Activated T-cell treated with anti-CD3 and anti-CD28 coated beads for 48 hours (primary cell): ENCODE measurements at regions not wholly inside any gene's neighbourhood (a gene's known extent, or its start where the extent isn't known, plus 50 kb on each side); places are given as distances from the start of the nearest gene placed in this dataset.
"Not testable (repeated sequence)": the region's sequence is repeated elsewhere in the genome, so short reads cannot be mapped to it uniquely, and the experiment has no call there.

Source experiments
- DNase-seq: peaks from one replicate; pipeline ENCODE4 v3.0.0-alpha.2; 2020; ENCODE audit warnings: low read depth

GRCh38 chr16:51977506-51977905, 569.4 kb downstream of the TOX3 start:
- not testable (repeated sequence) for DNase-seq

GRCh38 chr16:51971184-51971583, 575.8 kb downstream of the TOX3 start:
- no peak for DNase-seq

GRCh38 chr16:51968749-51969148, 578.2 kb downstream of the TOX3 start:
- DNase-seq: no peak

- DNase-seq: no peak
Measured at GRCh38 chr16:51967646-51968045, 579.3 kb downstream of the TOX3 start.

DNA sequence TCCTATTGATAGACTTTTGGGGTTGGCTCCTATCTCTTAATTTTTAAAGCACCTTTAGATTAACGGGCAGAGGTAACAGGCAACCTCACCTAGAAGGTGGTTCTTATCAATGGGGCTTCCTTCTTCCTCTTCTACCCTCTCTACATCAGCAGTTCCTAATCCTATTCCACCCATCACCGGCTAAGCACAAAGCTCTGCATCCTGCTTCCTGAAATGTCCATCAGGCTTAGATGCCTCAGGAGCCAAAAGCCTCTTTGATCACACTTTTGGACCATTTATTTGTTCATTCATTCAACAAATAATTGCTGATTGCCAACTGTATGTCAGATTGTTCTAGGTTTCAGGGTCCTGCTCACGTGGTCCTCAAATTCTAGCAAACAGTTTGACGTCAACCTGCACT, 586.0 kb downstream of the TOX3 start:
- DNase-seq: no peak

DNA sequence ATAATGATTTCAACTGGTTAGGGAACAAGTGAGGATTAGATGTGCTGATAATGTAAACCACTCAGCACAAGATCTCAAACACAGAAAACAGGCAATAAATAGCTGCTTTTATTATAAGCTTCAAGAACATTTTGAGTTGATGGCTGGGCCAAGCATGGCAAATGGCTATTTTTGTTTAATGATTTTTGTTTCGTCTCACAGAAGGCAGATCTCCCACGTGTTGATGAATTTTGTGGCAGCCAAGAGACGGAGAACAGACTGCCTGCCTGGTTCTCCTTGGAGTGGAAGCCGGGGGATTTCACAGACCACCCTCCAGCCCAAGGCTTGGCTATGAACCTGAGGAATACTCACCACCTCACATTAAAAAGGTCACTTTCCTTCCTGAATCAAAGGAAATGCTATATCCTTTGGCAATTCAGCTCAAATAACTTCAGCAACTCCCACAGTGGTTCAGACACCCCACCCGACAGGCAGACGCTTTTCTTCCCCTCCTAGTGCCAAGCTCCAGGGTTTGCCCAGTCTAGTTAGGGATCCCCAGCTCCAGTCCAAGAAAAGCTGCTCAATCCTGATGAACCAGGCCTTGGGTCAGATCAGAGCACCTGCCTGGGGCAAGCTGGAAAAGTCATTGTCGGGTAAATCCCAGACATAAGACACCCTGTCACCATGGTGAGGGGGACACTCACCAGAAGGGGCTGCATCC, 593.5 kb downstream of the TOX3 start:
- no peak for DNase-seq

GRCh38 chr16:51952500-51952899, 594.4 kb downstream of the TOX3 start:
- DNase-seq: no peak

DNA sequence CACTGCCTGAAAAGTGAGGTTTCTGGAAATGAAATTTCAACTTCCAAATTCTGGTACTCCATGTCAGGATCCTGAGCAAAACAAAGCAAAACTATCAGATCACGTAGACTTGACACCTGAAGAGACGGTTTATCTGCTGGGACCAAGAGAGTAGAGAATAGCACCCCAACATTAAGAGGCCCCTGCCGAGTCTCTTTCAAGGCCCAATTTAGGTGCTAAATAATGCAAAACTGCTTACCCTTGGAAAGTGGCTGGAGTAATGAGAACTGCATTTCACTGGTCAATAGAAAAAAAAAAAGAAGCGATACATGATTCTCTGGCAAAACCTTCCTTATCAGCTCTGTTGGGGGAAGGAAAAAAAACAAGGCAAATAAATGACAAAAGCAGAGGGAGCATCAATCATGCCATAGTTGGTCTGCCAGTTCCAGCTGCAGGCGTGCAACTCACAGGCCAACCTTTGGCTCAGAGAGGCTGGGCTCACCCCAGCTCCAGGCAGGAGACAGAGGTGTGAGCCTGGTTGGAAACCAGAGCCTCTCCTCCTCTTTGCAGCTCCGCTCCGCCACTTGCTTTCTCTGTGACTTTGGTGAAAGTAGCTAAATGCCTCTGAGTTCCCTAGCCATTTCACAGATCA, 595.2 kb downstream of the TOX3 start:
- DNase-seq: no peak

DNA sequence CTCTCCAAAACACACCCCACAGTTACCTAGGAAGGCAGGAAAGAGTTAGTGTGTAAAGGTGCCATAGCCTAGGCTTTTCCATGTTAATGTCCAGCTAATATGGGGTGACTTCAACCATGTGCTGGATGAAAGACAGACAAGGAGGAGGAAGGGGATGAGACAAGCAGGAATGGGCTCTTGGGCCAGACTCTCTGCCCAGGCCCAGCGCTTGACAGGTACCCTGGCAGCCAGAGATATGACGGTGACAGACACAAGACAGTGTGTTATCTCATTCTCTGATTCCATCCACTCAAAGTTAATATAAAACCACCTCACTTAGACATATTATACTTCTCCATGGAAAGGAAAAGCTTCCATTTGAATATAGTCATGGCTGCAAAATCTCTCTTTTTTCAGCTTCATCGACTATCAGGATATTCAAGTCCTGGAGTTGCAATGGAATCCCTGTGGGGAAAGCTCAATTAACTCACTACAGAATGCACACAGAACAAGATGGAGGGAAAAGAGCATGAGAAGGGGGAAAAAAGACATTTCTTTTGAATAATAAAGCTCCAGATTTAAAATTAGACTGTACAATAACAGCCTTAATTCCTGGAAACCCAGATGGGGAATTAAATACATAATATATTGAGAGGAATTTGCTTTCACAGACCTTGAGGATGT, 596.7 kb downstream of the TOX3 start:
- DNase-seq: no peak

DNA sequence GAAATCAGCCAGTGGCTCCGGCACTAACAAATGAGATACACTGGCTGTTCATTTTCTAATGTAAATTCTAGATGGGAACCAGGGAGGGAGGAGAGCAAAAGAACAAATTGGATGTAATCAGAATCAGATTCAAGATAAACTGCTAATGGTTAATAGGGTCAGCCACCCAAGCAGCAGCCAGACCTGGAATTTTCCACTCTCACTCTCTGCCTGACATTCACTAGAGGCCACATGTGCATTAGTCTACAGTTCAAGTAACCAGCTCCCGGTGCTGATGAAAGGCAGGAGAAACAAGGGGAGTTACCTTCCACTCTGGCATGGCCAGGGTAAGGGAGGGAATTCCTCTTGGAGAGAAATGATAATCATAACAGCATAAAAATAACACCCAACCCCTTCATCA, 597.7 kb downstream of the TOX3 start:
- no peak for DNase-seq

DNA sequence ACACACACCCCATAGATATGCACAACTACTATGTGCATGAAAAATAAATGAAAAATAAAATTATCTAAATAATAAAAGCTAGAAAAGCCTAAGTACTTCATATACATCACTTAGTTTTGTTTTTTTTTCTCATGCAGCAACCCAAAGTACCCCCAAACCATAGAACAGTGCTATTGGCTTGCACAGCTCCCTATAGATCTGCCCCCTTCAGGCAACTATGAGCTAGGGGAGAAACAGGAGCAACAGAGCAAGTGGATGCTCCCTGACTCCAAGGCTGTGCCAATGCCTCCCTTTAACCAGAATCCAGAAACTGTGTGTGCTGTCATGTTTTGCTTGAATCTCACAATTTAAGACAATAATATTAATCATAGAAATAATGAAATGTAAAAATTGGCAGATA, 605.5 kb downstream of the TOX3 start:
- no peak for DNase-seq

DNA sequence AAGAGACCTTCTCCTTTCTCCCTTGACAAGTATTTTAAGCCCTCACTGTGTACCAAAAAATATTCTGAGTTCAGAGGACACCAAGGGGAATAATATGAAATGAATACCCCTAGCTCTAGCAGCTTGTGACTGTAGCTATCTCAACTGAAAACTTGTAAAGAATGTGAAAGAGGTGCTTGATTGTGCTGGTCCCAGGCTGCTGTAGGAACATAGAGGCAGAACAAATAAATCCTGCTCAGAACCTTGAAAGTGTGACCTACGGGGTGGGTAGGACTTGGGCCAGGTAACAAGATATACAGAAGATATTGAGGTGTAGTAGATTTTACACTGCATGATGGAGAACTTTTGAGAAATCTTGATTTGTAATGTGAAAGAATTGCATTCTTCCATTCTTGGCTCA, 606.8 kb downstream of the TOX3 start:
- no peak for DNase-seq

DNA sequence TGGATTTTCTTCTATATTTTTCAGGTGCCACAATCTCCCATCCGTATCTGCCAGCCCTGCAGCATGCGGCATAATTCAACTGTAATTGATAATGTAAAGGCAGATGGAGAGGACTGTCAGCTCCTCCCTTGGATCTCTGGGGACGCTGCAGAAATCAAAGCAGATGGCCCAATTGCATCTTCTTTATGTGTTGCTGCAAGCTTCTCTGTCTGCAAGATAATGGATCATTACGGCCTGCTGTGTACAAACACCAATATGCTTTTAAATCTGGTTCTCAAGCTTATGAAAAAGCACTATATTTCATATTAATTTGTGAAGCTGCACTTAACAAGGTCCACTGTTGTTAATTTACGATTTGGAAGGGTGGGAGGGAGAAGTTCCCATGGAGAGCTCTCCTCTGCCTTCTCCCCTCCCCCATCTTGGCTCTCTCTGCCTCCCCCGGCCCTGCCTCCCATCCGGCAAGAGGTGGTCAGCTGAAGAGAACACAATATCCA, 607.5 kb downstream of the TOX3 start:
- no peak for DNase-seq

DNA sequence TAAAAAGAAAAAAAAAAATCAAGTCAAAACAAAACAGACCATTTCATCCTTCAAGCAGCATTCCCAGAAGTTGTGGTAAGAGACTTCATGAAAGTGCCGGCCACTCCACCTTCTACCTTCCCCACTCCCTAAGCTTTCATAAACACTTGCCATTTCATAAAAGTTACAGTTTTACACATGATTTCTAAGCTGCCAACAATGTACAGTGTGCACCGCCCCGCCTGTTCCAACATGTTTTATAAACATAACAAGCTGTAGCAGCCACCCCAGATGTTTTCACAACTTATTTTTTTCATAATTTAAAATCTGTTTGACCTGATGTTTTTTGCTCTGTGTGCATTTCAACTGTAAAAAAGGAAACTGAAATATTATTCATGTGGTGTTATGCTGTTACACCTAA, 608.1 kb downstream of the TOX3 start:
- no peak for DNase-seq

DNA sequence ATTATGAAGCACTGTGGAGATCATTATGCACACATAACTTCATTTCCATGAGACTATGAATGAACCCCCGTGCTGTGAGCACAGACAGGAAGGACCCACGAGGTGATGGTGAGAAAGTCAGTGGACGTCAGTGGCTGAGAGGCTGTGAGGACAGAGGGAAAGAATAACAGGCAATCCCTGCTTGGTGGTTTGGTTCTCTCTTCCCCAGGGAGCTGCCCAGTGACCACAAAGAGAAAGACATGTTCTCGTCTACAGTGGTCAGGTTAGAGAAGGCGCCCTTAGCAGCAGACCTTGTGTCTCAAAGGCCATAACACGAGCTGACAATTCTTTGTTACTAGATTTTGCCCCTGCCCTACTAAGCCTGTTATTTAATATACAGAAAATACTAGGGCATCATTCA, 609.2 kb downstream of the TOX3 start:
- no peak for DNase-seq

DNA sequence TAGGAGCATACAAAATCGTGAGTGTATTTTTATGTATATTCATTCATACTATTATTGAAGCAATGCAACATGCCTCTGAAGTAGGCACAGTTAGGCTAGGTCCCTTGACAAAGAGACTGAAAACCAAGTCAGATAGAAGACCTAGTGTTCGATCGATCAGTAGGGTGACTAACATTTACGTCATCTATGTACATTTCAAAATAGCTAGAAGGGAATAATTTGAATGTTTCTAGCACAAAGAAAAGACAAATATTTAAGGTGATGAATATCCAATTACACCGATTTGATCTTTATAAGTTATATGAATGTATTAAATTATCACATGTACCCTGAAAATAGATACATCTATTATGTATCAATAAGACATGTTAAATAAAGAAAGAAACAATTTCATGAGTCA, 610.1 kb downstream of the TOX3 start:
- DNase-seq: no peak

DNA sequence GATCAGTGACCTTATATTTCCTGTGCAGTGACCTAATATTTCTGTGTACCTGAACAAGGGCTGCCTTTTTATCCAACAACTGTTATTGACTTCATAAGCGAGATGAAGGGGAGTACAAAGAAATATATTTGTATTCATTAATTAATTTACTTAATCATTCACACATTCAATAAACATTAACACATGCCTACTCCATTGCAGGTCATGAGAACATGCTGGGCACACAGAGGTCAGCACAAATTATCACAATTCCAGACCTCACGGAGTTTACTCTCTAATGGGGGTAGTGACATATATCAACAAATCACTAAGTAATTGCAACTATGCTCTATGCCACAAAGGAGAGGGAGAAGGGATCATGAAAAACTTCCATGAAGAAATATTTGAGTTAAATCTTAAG, 614.6 kb downstream of the TOX3 start:
- no peak for DNase-seq

DNA sequence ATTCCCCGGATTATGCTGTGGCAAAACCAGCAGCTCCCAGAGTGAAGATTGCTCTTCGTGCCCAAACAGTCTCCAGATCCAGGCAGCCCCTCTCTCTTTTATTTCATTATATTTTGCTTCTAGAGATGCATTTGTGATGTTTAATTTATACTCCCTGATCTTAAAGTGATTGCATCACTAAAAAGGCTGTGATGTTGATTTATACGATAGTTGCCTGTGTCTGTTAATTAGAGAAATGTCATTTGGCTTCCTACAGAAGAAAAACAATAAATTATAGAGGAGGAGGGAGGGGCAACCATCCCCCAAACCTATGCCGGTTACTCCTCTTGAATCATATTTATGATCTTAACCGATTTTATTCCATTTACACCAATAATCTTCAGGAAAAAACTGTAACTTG, 615.3 kb downstream of the TOX3 start:
- DNase-seq: no peak

- DNase-seq: no peak
Measured at GRCh38 chr16:51924744-51925143, 622.2 kb downstream of the TOX3 start.

DNA sequence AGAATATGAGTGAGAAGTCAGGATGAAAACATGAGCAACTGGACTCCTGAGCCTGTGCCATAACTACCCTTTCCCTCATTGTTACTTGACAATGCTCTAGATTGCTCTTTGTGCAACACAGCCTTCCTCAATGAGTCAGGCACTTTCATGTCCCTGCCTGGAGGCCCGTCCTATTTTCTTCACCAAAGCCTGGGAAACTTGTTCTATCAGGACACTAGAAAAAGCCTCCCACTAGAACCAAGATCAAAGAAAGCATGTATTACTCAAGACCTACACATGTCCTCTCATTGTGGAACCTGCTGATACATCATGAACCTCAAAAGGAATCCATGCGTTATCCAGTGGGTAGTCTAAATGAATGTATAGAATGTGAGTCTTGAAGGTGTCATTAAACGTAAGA, 624.5 kb downstream of the TOX3 start:
- DNase-seq: no peak

DNA sequence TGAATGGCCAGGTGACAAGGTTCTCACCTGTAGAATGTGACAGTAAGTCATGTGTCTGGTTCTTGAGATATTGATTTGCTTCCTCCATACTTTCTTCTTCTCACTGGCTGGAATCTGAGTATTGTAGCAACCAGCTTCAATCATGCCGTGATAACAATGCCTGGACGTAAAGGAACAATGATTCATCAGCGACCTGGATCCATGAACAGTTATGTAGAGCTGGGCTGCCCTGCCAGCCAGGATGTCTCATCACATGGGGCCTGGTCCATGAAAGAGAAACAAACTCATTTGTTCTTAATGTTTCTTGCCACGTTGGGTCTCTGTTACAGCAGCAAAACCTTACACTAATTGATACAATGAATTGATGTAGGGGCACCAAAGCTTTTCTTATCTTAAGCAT, 627.2 kb downstream of the TOX3 start:
- DNase-seq: no peak

DNA sequence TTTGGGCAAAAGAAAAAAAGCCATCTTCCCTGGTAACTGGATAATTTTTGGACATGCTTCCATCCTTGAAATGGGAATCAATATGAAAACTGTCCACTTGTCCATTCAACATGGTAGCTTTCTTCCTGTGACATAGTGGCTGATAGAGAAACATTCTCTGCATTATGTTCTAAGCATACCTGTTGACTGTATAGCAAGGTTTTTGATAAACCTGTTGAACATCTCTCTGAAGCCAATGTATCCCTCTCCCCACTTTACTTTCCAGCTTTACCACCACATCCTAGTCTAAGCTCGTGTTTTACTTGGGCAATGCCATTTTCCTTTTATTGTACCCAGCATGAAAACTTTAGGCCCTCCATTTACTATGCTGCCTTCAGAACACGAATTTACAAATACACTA, 630.1 kb downstream of the TOX3 start:
- no peak for DNase-seq

- DNase-seq: no peak
Measured at GRCh38 chr16:51916231-51916630, 630.7 kb downstream of the TOX3 start.

GRCh38 chr16:51907680-51908079, 639.3 kb downstream of the TOX3 start:
- no peak for DNase-seq
